Peyer's patch (tissue), 4 donors: ENCODE measurements at regions not wholly inside any gene's neighbourhood (a gene's known extent, or its start where the extent isn't known, plus 50 kb on each side); places are given as distances from the start of the nearest gene placed in this dataset.

Experiments
- POLR2A ChIP-seq, 2 donors: fragments of 450-650 bp; IDR thresholded peaks; one replicate each; pipeline ENCODE4 v1.5.1; 2017; ENCODE audit warnings: antibody characterized with exemption in 2 of 2, mild to moderate bottlenecking in 2 of 2, moderate library complexity in 2 of 2
- TF ChIP-seq, protein P1 (sequence below), 6 experiments: fragments of 450-650 bp in 4 of 6; fragments of 200-600 bp in 2 of 6; sonication (generic) in 1 of 6; IDR thresholded peaks; one replicate each; pipeline ENCODE4 v1.5.1; 2017 to 2019; ENCODE audit warnings: antibody characterized with exemption in 6 of 6, mild to moderate bottlenecking in 3 of 6, moderate library complexity in 1 of 6

DNA sequence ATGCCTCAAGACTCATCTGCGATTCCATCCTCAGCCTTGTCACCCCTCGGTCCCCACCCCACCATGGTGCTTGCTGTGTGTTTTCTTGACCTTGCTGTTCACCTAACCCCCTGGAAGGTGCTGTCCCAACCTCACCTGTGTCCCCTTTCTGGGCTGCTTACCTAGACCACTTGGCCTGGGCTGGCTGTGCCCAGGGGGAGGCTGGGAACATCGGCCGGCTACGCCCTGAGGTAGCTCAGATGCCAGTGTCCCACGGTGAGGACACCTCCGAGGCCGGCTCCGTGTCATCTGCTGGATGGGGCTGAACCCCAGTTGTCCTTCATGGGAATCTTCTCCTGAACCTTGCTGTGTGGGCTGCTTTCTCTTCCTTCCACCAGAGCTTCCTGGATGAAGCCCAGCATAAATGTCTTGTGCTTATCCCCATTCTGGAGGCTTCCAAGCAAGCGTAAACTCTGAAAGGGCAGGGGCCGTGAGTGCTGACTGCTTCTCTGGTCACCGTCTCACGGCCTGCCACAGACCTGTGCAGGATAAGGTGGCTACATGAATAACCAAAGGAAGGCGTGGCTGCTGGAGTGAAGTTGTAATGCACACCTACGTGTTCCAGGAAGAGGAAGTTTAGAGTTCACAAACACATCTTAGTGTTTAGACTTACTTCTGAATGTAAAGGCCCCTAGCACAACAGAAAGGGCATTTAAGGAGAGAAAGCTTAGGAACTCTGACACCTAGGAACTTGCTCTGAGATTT lies 724.3 kb downstream of the TBC1D22A start:
- TF ChIP-seq POLR2A (IDR thresholded peaks at IDR 0.05) = no peak
- TF ChIP-seq, protein P1, sequence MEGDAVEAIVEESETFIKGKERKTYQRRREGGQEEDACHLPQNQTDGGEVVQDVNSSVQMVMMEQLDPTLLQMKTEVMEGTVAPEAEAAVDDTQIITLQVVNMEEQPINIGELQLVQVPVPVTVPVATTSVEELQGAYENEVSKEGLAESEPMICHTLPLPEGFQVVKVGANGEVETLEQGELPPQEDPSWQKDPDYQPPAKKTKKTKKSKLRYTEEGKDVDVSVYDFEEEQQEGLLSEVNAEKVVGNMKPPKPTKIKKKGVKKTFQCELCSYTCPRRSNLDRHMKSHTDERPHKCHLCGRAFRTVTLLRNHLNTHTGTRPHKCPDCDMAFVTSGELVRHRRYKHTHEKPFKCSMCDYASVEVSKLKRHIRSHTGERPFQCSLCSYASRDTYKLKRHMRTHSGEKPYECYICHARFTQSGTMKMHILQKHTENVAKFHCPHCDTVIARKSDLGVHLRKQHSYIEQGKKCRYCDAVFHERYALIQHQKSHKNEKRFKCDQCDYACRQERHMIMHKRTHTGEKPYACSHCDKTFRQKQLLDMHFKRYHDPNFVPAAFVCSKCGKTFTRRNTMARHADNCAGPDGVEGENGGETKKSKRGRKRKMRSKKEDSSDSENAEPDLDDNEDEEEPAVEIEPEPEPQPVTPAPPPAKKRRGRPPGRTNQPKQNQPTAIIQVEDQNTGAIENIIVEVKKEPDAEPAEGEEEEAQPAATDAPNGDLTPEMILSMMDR (IDR thresholded peaks at IDR 0.05) = no peak
